IPS-18a (cell line): ENCODE measurements at regions not wholly inside any gene's neighbourhood (a gene's known extent, or its start where the extent isn't known, plus 50 kb on each side); places are given as distances from the start of the nearest gene placed in this dataset.

Experiments
- H3K27ac ChIP-seq: one replicate; pipeline ENCODE4 v1.5.1; 2013; ENCODE audit warnings: low read length
- H3K27me3 ChIP-seq: one replicate; pipeline ENCODE4 v1.6.1; 2013; ENCODE audit warnings: mild to moderate bottlenecking, low read length; ENCODE audit not compliant: control insufficient read depth, insufficient read depth
- H3K36me3 ChIP-seq: one replicate; pipeline ENCODE4 v1.6.1; 2013; ENCODE audit warnings: low read depth, low read length; ENCODE audit not compliant: control insufficient read depth
- H3K4me1 ChIP-seq: one replicate; pipeline ENCODE4 v1.6.1; 2013; ENCODE audit warnings: low read depth, low read length; ENCODE audit not compliant: control insufficient read depth
- H3K4me3 ChIP-seq: one replicate; pipeline ENCODE4 v1.5.1; 2013; ENCODE audit warnings: low read length
- H3K9ac ChIP-seq: one replicate; pipeline ENCODE4 v1.6.1; 2013; ENCODE audit warnings: mild to moderate bottlenecking, low read length, moderate library complexity
- H3K9me3 ChIP-seq: one replicate; pipeline ENCODE4 v1.6.1; 2013; ENCODE audit warnings: low read depth, low read length; ENCODE audit not compliant: control insufficient read depth

DNA sequence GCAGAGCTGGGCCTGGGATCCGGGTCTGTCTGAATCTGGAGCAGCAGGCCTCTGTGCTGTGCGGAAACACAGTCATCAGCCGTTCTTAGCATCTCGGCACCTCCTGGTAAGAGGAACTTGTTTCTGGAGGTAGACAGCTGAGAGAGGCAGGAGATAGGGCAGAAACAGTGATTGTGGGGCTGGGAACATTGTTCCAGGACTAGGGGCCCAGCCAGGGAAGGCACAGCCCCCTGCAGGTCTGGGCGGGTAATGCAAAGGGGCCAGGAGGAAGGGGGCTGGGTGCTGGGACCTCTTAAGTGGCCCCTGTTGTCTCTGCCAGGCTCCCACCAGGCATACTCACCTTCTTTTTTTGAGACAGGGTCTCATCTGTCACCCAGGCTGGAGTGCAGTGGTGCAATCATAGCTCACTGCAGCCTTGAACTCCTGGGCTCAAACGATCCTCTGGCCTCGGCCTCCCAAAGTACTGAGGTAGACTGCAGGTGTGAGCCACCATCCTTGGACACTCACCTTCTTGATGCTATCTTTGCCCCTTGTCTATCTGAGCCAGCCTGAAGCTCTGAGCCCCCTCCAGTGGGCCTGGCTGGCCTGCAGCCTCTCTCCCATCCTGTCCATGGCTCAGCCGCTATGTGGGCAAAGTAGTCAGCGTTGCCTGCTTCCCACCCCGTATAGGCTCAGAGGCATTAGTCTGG is 134.3 kb upstream of the ZBTB40 start:
- no peak overlapping the region for H3K27ac ChIP-seq
- no peaks in the 10 kb centered on the region for H3K27me3 ChIP-seq

DNA sequence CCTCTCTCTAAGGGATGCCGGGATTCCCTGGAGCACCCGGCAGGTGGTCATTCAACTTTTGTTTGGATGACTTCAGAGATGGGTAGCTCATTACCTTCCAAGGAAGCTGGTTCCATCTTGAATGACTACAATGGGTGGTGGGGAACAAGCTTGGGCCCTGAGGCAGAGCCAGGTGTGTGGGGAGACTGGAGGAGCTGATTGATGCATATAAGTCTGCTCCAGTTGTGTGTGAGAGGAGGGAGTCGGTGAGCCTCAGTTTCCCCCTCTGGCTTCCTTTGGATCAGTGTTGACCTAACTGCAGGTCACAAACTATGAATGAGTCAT is 133.8 kb upstream of the ZBTB40 start:
- H3K9ac ChIP-seq, result no peak overlapping the region
- H3K4me1 ChIP-seq, result peaks cover 35% of the 10 kb centered on the region
- H3K36me3 ChIP-seq, result no peaks in the 10 kb centered on the region
- H3K27me3 ChIP-seq, result no peaks in the 10 kb centered on the region
- H3K4me3 ChIP-seq, result no peak overlapping the region
- H3K27ac ChIP-seq, result no peak overlapping the region
- H3K9me3 ChIP-seq, result no peaks in the 10 kb centered on the region

More for the DNA sequence above, 134.3 kb upstream of the ZBTB40 start:
- H3K9ac ChIP-seq, result no peak overlapping the region
- no peaks in the 10 kb centered on the region for H3K9me3 ChIP-seq
- no peaks in the 10 kb centered on the region for H3K36me3 ChIP-seq
- peaks cover 35% of the 10 kb centered on the region for H3K4me1 ChIP-seq
- no peak overlapping the region for H3K4me3 ChIP-seq

DNA sequence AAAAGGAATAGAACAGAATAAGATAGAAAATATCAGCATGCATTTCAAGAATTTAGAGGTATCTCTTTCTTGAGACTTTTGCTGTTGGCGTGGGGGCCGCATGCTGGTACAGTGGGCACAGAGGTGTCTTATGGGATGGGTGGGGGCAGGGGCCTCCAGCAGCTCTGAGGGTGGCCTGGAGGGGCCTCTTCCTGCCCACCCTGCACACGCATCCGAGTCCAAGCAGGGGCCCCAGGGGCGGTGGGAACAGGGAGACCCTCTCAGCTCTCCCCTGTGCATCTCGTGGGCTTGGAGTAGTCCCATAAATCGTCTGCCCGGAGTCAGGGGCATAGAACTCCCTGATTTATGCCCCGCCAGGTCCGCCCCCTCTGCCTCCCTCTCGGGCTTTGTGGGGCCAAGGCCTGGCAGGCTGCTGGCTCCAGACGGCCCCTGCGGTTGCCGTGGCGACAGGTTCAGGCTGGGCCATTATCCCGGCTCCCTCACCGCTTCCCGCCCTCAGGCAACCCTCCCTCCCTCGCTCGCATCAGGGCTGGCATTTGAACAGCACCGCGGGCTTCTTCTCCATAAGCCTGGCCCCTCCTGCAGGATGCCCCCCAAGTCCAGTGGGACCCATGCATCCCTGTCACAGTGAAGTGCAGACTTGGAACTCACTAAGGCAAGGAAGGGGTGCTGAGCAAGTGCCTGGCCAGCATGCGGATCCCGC is 133.2 kb upstream of the ZBTB40 start:
- no peaks in the 10 kb centered on the region for H3K36me3 ChIP-seq
- H3K4me1 ChIP-seq, result peaks cover 35% of the 10 kb centered on the region
- no peaks in the 10 kb centered on the region for H3K9me3 ChIP-seq
- H3K27me3 ChIP-seq, result no peaks in the 10 kb centered on the region
- no peak overlapping the region for H3K27ac ChIP-seq
- H3K9ac ChIP-seq, result no peak overlapping the region
- no peak overlapping the region for H3K4me3 ChIP-seq

DNA sequence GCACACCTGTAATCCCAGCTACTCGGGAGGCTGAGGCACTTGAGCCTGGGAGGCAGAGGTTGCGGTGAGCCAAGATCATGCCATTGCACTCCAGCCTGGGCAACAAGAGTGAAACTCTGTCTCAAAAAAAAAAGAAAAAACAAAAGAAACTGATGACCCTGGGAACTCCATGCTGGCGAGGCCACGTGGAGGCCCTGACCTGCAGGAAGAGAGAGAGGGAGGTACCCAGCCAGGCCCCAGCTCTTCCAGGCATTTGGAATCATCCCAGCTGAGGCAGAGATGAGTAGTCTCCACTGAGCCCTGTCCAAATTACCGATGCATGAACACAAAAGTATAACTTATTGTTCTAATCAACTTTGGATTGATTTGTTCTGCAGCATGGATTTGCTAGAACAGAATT is 132.0 kb upstream of the ZBTB40 start:
- Histone ChIP-seq H3K9me3 (no peaks in the 10 kb centered on the region), H3K4me3 (no peak overlapping the region), H3K27ac (no peak overlapping the region), H3K27me3 (no peaks in the 10 kb centered on the region), H3K9ac (no peak overlapping the region), H3K4me1 (peaks cover 35% of the 10 kb centered on the region), H3K36me3 (no peaks in the 10 kb centered on the region)

DNA sequence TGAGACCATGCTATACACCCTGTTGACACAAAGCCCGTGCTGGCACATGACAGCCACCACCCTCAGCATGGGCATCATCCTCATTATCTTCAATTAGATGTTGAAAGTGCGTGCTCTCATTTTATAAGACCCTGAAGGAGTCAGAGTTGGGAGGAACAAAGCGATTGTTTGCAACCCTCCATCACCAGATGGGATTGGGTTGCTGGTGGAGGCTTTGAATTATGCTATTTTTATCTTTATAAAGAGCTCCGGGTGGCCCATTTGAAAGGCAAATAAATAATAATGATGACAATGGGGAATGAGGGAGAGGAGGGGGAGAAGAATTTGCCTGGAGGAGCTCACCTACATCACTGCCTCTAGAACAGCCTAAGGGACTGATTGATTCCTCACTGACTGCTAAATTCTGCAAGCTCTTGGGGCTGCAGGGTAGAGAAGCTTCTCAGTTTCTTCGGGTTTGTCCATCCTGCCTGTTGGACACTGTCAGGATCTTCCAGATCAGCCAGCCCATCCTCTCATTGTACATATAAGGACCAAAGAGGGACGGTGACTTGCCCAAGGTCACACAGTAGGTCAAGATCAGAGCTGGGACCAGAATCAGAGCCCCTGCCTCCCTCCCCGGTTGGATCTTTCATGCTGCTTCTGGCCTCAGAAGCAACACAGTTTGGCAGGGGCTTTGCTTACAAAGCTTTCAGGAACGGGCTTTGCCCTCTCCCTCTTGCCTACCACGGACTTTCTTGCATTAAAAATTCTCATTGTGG is 130.9 kb upstream of the ZBTB40 start:
- no peaks in the 10 kb centered on the region for H3K36me3 ChIP-seq
- peaks cover 35% of the 10 kb centered on the region for H3K4me1 ChIP-seq
- H3K27ac ChIP-seq, result no peak overlapping the region
- H3K27me3 ChIP-seq, result no peaks in the 10 kb centered on the region
- no peak overlapping the region for H3K4me3 ChIP-seq
- H3K9me3 ChIP-seq, result no peaks in the 10 kb centered on the region
- H3K9ac ChIP-seq, result no peak overlapping the region

DNA sequence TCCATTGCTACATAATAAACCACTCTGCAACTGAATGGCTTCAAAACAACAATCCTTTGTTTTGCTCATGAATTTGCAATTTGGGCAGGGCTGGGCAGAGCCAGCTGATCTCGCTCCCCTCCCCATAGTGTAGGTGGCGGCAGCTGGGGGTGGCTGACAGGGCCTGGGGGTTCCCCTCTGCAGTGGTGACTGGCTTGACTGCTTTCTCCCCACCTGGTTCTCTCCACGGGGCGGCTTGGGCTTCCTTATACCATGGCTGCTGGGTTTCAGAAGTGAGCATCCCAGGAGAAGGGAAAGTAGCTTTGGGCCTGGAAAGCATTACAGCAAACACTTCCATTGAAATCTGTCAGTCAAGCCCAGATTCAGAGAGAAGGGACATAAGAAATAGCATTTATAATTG is 129.7 kb upstream of the ZBTB40 start:
- no peaks in the 10 kb centered on the region for H3K9me3 ChIP-seq
- no peak overlapping the region for H3K4me3 ChIP-seq
- H3K36me3 ChIP-seq, result no peaks in the 10 kb centered on the region
- H3K4me1 ChIP-seq, result peaks cover 34% of the 10 kb centered on the region
- no peaks in the 10 kb centered on the region for H3K27me3 ChIP-seq
- no peak overlapping the region for H3K9ac ChIP-seq
- no peak overlapping the region for H3K27ac ChIP-seq

DNA sequence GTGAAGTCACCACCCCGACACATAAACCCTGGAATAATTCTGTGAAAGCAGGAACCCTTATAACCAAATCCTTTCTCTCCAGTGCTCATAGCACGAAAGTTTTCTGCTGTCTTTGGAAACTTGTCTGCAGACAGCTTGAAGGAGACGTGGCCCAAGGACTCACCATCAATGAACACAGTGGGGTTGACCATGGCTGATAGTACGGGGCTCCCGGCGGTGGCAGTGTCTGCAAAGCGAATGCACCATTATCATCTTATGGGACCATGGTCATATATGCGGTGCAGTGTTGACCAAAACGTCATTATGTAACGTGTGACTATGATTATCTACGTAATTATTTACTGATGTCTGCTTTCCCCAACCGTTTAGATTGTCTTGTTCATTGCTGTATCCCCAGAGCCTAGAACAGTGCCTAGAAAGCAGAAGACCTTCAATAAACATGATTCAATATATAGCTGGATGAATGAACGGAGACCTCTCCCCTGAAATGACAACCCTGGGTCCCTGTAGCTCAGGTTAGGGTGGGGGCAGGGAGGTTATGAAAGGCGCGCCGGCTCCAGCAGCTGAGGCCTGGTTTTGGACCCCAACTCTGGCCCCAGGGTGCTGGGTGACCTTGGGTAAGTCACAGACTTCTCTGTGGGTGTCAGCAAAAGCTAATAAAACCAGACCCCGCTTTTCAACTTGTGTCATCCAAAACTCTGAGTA is 128.4 kb upstream of the ZBTB40 start:
- Histone ChIP-seq H3K27me3 (no peaks in the 10 kb centered on the region), H3K27ac (no peak overlapping the region), H3K4me1 (peaks cover 28% of the 10 kb centered on the region), H3K9me3 (no peaks in the 10 kb centered on the region), H3K4me3 (no peak overlapping the region), H3K9ac (no peak overlapping the region), H3K36me3 (no peaks in the 10 kb centered on the region)

DNA sequence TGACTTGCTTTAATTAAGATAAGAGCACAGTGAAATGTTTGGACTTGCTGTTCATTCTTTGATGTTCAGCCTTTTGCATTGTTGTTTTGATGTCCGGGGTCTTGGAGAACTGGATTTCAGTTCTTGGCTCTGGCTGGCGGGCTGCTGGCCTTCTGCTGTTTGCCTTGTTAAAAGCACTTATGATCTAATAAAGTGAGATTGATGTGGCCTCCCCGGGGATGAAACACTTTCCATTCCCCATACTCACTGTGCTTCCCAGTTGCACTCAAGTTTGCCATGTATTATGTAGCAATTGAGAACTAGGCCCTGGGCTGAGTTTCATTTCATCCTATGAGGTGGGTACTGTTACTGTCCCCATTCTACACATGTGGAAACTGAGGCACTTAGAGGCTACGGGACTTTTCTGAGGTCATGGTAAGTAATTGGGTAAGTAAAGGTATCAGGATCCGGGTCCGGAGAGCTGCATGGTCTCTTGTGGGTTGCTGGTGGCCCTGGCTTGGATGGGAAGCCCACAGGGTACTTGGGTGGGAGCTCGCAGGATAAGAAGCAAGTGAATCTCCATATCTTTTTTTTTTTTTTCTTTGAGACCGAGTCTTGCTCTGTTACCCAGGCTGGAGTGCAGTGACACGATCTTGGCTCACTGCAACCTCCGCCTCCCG is 127.7 kb upstream of the ZBTB40 start:
- Histone ChIP-seq H3K27me3 (no peaks in the 10 kb centered on the region), H3K36me3 (no peaks in the 10 kb centered on the region), H3K9me3 (no peaks in the 10 kb centered on the region), H3K27ac (no peak overlapping the region), H3K4me1 (peaks cover 23% of the 10 kb centered on the region), H3K9ac (no peak overlapping the region), H3K4me3 (no peak overlapping the region)

DNA sequence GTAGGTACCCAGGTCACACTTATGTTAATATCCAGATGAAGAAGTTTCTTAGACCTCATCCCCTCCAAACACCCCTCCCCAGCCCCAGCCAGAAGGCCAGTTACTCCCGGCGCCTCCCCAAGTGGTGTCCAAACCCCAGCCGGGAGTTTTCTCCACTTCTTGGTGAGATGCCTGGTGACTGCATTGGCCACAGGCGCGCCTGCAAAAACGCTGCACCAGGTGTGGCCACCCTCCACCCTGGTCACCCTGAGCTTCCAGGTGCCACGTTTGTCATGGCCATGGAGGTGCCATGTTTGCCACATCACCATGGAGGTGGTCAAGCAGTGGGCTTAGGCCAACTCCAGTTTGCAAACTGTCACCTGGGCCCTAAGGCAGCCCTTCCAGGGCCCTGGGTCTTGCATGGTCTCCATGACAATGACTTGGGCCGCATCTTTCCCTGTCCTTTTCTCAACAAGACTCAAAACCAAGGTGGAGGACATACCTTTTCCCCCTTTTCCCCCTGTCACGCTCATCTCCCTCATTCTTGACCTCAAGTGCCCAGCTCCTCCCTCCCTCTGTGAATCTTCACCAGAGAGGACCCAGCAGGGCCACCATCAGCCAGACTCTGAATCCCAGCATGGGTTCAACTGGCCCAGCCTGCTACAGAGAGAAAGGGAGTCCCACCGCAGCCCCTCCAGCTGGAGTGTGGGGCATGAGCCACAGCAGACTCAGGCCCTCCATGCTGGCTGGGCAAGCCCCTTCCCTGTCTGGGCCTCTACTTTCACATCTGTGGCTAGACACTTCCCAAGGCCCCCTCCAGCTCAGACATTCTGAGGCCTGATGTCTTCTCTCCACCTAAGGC is 125.9 kb upstream of the ZBTB40 start:
- Histone ChIP-seq H3K4me3 (no peak overlapping the region), H3K4me1 (peaks cover 13% of the 10 kb centered on the region), H3K9me3 (no peaks in the 10 kb centered on the region), H3K36me3 (no peaks in the 10 kb centered on the region), H3K9ac (no peak overlapping the region), H3K27me3 (no peaks in the 10 kb centered on the region), H3K27ac (no peak overlapping the region)

DNA sequence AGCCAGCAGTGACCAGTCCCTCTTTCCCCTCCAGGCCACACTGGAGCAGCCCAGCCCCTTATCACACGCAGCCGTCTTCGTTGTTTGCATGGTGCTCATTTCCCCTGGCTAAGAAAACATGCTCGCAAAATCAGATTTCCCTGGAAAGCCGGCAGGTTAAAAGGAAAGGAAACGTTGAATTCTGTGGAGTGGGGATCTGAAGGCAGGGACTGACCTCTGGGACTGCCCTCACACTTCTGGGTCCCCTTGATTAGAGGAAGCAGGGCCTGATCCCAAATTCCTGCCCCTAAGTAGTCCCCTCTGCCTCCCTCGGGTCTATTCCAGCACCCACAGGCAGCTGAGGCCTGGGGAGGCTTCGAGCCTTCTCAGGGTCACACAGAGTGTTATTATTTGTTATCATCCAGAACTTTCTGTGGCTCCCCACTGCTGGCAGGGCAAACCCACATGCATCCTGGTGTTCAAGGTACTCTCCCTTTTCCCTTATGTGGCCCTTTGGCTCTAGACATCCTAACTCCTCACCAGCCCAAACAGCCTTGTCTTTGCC is 125.2 kb upstream of the ZBTB40 start:
- no peaks in the 10 kb centered on the region for H3K9me3 ChIP-seq
- peaks cover 7% of the 10 kb centered on the region for H3K4me1 ChIP-seq
- no peaks in the 10 kb centered on the region for H3K36me3 ChIP-seq
- no peak overlapping the region for H3K9ac ChIP-seq
- H3K27me3 ChIP-seq, result no peaks in the 10 kb centered on the region
- no peak overlapping the region for H3K27ac ChIP-seq
- no peak overlapping the region for H3K4me3 ChIP-seq
